HL-60/S4 treated with retinoic acid at 250 ng/mL for 4 days and 3 days (cell line): ENCODE measurements at regions not wholly inside any gene's neighbourhood (a gene's known extent, or its start where the extent isn't known, plus 50 kb on each side); places are given as distances from the start of the nearest gene placed in this dataset.
"Not testable (repeated sequence)": the region's sequence is repeated elsewhere in the genome, so short reads cannot be mapped to it uniquely, and the experiment has no call there.

Experiments used
- in situ Hi-C: fragments of 300-500 bp; cut with MboI; formaldehyde crosslinking; loops from 2 replicates; pipeline ENCODE4 v1.7.0; 2022; ENCODE audit warnings: low sequenced_read_pairs

- in situ Hi-C loops = no loop called here
Measured at GRCh38 chr4:26201120-26201519, 119.7 kb upstream of the RBPJ start.

GRCh38 chr4:26204249-26204825 is 116.5 kb upstream of the RBPJ start:
- in situ Hi-C loops = no loop called here

- in situ Hi-C loops = no loop called here
Measured at GRCh38 chr4:26204911-26205370, 115.9 kb upstream of the RBPJ start.

- in situ Hi-C loops = no loop called here
Measured at GRCh38 chr4:26206339-26206738, 114.5 kb upstream of the RBPJ start.

- in situ Hi-C loops = no loop called here
Measured at GRCh38 chr4:26206999-26207398, 113.8 kb upstream of the RBPJ start.

- in situ Hi-C loops = no loop called here
Measured at GRCh38 chr4:26207631-26208030, 113.2 kb upstream of the RBPJ start.

- in situ Hi-C loops = no loop called here
Measured at GRCh38 chr4:26208237-26208994, 112.4 kb upstream of the RBPJ start.

- in situ Hi-C loops = not testable (repeated sequence)
Measured at GRCh38 chr4:26209378-26209777, 111.4 kb upstream of the RBPJ start.

- in situ Hi-C loops = no loop called here
Measured at GRCh38 chr4:26212528-26212927, 108.3 kb upstream of the RBPJ start.

- in situ Hi-C loops = no loop called here
Measured at GRCh38 chr4:26213317-26213716, 107.5 kb upstream of the RBPJ start.

GRCh38 chr4:26214994-26215393 is 105.8 kb upstream of the RBPJ start:
- in situ Hi-C loops = no loop called here

GRCh38 chr4:26215725-26216124 is 105.1 kb upstream of the RBPJ start:
- in situ Hi-C loops = no loop called here

- in situ Hi-C loops = no loop called here
Measured at GRCh38 chr4:26217481-26217880, 103.3 kb upstream of the RBPJ start.

GRCh38 chr4:26217961-26218676 is 102.7 kb upstream of the RBPJ start:
- in situ Hi-C loops = no loop called here

GRCh38 chr4:26218677-26219605 is 101.9 kb upstream of the RBPJ start:
- in situ Hi-C loops = no loop called here

- in situ Hi-C loops = no loop called here
Measured at GRCh38 chr4:26220696-26221095, 100.1 kb upstream of the RBPJ start.

GRCh38 chr4:26223155-26223554 is 97.7 kb upstream of the RBPJ start:
- in situ Hi-C loops = no loop called here

GRCh38 chr4:26226629-26227376 is 94.0 kb upstream of the RBPJ start:
- in situ Hi-C loops = no loop called here

GRCh38 chr4:26227601-26228229 is 93.1 kb upstream of the RBPJ start:
- in situ Hi-C loops = no loop called here

GRCh38 chr4:26228883-26229282 is 91.9 kb upstream of the RBPJ start:
- in situ Hi-C loops = no loop called here
